GM08714 (cell line): ENCODE measurements at regions not wholly inside any gene's neighbourhood (a gene's known extent, or its start where the extent isn't known, plus 50 kb on each side); places are given as distances from the start of the nearest gene placed in this dataset.
"Not testable (repeated sequence)": the region's sequence is repeated elsewhere in the genome, so short reads cannot be mapped to it uniquely, and the experiment has no call there.

Source experiments
- H3K4me3 ChIP-seq: fragments of 200-500 bp; sonication (Bioruptor generic); 2 replicates; pipeline ENCODE4 v1.5.1; 2014; ENCODE audit warnings: mild to moderate bottlenecking, low read length, inconsistent platforms
- ZNF274 ChIP-seq: IDR thresholded peaks from 2 replicates; pipeline ENCODE4 v1.6.1; 2012; ENCODE audit warnings: mild to moderate bottlenecking, low read depth, low read length

- TF ChIP-seq ZNF274 = no peak
- no peak overlapping the region for H3K4me3 ChIP-seq
Observed at GRCh38 chr3:197424674-197425484, 126.5 kb upstream of the DLG1 start.

DNA sequence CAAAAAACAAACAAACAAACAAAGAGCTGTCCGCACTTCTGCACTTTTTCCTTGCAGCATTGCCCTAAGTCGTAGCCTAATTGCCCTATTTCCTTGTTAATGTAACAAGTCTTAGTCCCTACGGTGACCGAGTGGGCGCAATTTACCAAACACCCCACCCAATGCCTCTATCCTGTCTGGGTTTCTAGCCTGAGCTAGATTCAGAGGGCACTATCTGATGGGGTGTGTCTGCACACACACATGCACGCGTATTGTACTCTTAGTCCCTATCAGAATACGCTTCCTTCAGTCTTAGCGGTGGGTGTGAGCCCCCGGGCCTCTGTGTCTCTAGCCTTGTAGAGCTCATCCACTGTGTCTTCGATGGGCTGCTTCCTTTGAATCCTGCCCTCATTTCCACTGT is 125.9 kb upstream of the DLG1 start:
- no peak overlapping the region for H3K4me3 ChIP-seq

DNA sequence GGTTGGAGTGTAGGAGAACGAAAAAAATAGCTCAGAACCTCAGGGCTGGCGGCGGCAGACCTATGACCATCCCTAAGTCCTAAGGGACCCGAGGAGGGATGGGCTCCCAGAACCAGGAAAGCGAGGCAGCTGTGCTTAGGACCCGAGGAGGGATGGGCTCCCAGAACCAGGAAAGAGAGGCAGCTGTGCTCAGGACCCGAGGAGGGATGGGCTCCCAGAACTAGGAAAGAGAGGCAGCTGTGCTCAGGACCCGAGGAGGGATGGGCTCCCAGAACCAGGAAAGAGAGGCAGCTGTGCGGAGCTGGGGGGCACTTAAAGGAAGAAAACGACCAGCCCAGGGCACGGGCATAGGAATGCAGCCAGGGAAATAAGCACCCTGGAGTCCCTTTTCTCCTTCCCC is 125.0 kb upstream of the DLG1 start:
- TF ChIP-seq ZNF274 = no peak
- no peak overlapping the region for H3K4me3 ChIP-seq

More for the DNA sequence above, 125.9 kb upstream of the DLG1 start:
- TF ChIP-seq ZNF274 = no peak

- H3K4me3 ChIP-seq = no peak overlapping the region
- no peak for TF ChIP-seq ZNF274
Observed at GRCh38 chr3:197422506-197422905, 124.1 kb upstream of the DLG1 start.

GRCh38 chr3:197421021-197421420 is 122.6 kb upstream of the DLG1 start:
- H3K4me3 ChIP-seq = no peak overlapping the region
- no peak for TF ChIP-seq ZNF274

GRCh38 chr3:197420566-197420965 is 122.2 kb upstream of the DLG1 start:
- TF ChIP-seq ZNF274 = no peak
- no peak overlapping the region for H3K4me3 ChIP-seq

GRCh38 chr3:197420115-197420514 is 121.7 kb upstream of the DLG1 start:
- no peak for TF ChIP-seq ZNF274
- H3K4me3 ChIP-seq = no peak overlapping the region

DNA sequence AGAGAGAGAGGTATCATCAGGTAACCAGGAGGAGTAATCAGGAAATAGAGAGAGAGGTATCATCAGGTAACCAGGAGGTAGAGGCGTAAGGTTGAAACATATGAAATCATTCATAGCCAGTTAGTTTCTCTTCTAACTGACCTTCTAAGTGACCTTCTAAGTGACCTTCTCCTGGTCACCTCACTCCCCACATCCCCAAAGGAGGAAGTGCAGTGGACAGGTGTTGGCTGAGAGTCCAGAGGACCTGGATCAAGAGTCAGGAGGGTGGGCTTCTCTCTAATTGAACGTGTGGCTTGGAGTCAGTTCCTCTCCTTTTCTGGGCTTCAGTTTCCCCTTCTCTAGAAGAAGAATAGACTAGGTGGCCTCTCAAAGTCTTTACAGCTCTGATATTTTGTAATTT is 121.3 kb upstream of the DLG1 start:
- TF ChIP-seq ZNF274 = no peak
- H3K4me3 ChIP-seq = no peak overlapping the region

GRCh38 chr3:197417911-197418618 is 119.7 kb upstream of the DLG1 start:
- H3K4me3 ChIP-seq = no peak overlapping the region
- no peak for TF ChIP-seq ZNF274

DNA sequence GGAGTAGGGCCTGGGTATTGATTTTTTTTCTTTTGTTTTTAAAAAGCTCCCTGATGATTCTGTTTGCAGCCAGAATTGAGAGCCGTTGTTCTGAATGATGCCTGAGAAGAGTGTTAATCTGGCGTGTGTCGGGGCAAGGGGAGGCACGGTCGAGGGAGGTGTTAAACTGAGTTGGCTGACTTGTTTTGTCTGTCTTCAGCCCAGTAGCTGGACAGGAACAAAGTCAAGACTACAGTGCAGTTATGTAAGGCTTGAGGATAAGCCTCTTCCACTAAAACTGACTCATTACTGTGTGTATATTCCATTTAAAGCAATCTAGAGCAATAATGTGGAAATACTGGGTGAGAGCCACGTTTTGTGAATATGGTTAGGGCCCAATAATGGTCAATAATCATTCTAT is 119.0 kb upstream of the DLG1 start:
- no peak overlapping the region for H3K4me3 ChIP-seq
- TF ChIP-seq ZNF274 = no peak

- not testable (repeated sequence) for H3K4me3 ChIP-seq
Observed at GRCh38 chr3:197411899-197412298, 113.5 kb upstream of the DLG1 start.

GRCh38 chr3:197410170-197410569 is 111.8 kb upstream of the DLG1 start:
- H3K4me3 ChIP-seq = not testable (repeated sequence)

DNA sequence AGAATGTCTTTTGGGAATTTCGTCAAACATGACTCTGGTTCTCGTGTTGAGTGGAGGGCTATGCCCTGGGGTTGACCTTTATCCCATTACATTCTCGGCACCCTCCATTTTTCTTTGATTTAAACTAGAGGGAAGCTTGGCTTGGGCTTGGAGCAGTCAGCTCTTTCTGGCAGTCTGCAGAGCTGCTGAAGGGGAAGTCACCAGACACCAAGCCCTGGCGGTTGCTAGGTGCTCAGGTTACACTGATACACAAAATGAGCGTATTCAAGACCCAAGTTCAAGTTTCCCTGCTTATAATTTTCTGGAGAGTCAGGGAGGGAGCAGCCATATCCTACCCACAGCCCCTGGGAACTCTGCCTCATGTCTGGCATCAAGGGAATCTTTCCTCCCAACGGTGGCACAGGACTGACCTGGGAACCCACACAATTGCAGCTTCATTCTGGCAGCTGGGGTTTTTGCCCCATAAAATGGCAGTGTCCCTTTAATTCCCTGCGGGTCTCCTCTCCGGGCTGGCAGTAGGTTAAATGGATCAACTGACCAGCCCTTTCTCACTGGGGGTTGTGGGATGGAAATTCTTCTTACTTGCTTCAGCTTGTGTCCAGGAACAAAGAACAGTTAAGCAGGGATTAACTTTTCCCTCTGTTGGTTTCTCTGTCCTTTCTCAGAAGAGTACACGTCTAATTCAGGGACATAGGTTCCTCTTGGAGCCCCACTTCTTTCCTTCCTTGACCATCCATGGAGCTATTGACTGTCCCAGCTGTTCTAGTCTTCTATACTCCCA is 110.0 kb upstream of the DLG1 start:
- TF ChIP-seq ZNF274 = no peak
- H3K4me3 ChIP-seq = no peak overlapping the region

- no peak overlapping the region for H3K4me3 ChIP-seq
- no peak for TF ChIP-seq ZNF274
Observed at GRCh38 chr3:197407526-197407925, 109.1 kb upstream of the DLG1 start.

DNA sequence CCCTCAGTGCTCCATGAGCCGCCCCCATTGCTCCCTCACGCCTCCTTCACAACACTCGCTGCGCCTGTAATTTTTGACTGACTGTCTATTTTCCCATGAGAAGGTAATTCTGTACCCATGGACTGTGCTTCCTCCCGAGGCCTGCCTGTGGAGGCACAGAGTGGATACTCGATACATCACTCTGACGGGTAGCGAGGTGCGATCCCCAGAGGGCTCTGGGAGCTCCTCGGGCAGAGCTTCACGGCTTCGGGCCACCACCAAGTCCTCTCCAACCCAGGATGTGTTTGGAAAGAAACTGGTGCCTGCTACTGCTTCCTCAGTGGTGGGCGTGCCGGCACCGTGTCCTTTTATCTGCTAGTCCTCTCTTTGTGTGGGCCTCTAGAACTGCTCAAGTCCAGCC is 108.6 kb upstream of the DLG1 start:
- H3K4me3 ChIP-seq = no peak overlapping the region
- no peak for TF ChIP-seq ZNF274

DNA sequence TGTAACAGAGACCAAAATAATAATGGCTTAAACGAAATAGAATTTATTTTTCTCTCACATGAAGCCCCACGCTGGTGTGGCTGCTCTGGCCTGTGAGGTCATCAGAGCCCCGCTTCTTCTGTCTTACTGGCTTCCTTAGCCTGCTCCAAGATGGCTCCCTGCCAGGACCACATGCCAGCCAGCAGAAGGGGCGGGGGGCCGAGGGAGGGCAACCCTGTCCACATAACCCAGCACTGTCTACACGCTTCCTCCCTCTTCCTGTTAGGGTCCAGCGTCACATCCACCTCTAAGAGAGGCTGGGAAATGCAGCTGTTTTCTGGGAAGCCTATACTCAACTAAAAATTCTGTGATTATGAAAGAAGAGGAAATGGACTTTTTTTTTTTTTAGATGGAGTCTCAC is 107.9 kb upstream of the DLG1 start:
- TF ChIP-seq ZNF274 = no peak

More for the DNA sequence above, 107.9 kb upstream of the DLG1 start:
- H3K4me3 ChIP-seq = no peak overlapping the region
